IPS DF 4.7 (cell line): ENCODE measurements at regions not wholly inside any gene's neighbourhood (a gene's known extent, or its start where the extent isn't known, plus 50 kb on each side); places are given as distances from the start of the nearest gene placed in this dataset.

ENCODE experiments used
- DNase-seq: peaks from one replicate; pipeline ENCODE4 v3.0.0-alpha.2; 2013; ENCODE audit warnings: low spot score; ENCODE audit errors: extremely low read depth

DNA sequence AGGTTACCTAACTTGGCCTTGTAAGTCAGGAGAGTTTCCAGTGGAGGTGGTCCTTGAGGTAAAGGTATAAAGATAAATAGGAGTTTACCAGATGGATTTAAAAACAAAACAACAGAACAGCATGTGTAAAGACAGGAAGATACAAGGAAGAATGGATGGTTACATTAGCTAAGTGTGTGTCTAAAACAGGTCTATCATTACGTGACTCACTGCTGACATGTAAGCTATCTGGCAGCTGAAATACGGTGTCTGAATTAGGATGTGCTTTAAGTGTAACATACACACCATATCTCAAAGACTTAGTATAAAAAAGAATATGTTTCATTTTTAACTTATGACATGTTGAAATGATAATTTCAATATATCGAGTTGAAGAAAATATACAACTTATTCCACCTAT lies 405.1 kb upstream of the ADAMTSL1 start:
- DNase-seq: no peak

DNA sequence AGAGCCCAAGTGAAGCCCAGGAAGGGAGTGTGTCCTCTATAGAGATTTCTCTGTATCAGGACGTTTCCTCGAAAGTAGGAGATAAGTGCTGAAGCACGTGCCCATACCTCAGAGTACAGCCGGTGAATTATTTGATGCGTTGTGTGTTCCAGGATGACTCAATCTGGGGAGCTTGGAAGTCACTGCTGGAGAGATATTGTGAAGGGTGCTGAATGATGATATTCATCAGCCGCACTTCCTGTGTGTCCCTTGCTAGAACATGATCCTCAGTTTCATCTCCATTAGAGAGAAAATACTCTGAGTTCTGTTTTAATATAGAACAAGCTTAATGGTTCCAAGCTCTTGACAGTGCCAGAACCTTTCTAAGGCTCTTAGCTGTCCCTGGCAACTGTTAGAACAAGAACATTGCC lies 402.3 kb upstream of the ADAMTSL1 start:
- DNase-seq: no peak

- no peak for DNase-seq
Observed at GRCh38 chr9:18073002-18073401, 401.0 kb upstream of the ADAMTSL1 start.

DNA sequence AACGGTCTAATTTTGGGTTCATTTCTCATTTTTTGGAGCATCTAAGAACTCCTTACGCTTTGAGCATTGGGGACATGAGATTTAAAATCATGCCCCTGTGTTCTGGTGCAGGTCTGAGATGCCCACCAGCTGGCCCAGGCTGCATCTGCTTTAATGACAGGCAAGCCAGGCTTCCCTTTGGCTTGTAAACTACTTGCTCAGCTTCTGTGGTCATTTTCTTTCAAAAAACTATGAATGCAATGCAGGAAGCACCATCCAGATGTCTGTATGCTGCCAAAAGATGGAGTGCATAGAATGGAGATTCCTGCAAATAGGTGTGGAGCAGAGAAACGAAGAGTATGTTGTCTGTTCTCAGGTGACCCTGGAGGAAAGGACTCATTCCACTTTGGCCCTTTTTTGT lies 399.9 kb upstream of the ADAMTSL1 start:
- no peak for DNase-seq

- no peak for DNase-seq
Observed at GRCh38 chr9:18075253-18075952, 398.6 kb upstream of the ADAMTSL1 start.

GRCh38 chr9:18077941-18078678 lies 395.8 kb upstream of the ADAMTSL1 start:
- DNase-seq: no peak

GRCh38 chr9:18092138-18092537 lies 381.8 kb upstream of the ADAMTSL1 start:
- DNase-seq: no peak

GRCh38 chr9:18106006-18106560 lies 367.9 kb upstream of the ADAMTSL1 start:
- DNase-seq: no peak

DNA sequence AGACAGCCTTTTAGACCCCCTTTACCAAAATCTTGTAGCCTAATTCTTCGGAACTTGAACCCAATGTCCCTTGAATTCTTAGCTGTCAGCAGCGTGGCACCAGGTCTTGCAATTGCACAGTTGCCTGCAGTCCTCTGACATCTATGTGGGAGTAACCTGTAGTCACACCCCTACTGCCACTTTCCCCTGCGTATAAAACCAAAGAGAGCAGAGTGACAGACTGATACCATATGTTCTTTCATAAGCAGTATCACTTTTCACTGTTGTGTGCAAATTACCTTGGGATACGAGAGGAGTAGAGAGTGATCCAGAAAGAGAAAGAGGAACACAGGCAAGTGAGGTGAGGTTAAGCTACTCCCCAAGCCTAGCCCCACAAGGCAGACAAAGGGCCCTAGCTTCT lies 364.3 kb upstream of the ADAMTSL1 start:
- DNase-seq: no peak

GRCh38 chr9:18111146-18111545 lies 362.8 kb upstream of the ADAMTSL1 start:
- no peak for DNase-seq

- DNase-seq: no peak
Observed at GRCh38 chr9:18114559-18115475, 359.1 kb upstream of the ADAMTSL1 start.

DNA sequence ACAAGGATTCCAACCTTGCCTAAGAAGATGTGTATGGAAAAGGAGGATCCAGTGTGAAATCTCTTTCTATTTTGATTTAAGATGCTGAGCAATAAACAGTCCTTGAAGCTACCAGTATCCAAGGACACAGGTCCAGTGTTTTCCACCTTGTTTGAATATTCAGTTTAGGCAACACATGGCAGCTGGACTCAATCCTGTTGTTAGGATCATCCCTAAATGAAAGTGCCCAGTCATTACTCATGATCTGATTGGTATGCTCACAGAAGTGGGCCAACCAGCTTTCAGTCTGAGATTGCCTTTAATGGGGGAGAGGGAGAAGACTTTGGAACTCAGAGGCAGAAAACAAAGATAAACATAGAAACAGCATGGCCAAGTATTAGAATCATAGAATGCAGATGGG lies 355.7 kb upstream of the ADAMTSL1 start:
- no peak for DNase-seq

DNA sequence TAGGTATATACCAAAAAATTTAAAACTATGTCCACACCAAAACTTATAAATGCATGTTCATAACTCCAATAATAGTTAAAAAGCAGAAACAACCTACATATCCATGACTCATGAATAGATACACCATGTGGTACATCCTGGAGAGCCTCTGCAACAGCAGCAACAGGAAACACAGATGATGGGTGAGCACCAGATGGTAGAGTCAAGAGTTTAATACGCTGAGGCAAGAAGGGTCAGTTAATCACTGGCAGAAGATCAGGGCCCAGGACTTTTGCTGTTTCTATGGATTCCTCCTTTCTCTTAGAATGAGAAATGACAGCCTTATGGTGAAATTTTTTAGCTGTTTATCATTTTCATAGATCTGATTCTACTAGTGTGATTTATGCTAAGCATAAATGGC lies 351.8 kb upstream of the ADAMTSL1 start:
- DNase-seq: no peak

DNA sequence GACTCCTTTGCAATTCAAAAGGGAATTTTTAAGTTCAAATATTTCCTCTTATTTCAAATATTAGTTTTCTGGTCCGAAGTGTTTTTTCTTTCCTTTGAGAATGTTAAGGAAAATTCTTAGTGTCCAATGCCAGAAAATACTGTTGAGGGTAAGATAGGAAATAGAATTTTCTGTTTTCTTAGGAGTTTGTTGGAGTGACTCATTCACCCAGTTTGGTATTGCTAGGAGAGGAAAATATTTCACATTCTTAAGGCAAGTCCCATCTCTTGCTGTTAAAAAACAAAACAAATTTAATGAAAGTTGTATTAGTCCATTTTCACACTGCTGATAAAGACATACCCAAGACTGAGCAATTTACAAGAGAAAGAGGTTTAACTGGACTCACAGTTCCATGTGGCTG lies 349.2 kb upstream of the ADAMTSL1 start:
- DNase-seq: no peak

- no peak for DNase-seq
Observed at GRCh38 chr9:18126831-18127498, 347.0 kb upstream of the ADAMTSL1 start.

DNA sequence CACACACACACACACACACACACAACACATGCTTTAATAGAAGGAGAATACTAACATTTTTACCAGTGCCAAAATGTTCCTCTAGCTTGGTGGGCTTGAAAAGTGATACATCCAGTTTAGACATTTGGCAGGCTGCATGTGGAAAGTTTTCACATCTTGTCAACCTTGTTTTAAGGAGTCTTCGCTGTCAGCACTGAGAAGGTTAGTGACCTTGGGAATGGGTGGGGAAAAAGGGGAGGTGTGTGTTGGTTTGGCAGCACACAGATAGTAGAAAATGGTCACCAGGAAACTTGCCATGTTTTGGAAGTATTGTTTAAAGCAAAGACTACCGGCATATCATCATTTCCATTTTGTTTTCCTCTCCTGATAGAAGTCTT lies 346.5 kb upstream of the ADAMTSL1 start:
- DNase-seq: no peak

GRCh38 chr9:18129809-18130334 lies 344.1 kb upstream of the ADAMTSL1 start:
- no peak for DNase-seq

DNA sequence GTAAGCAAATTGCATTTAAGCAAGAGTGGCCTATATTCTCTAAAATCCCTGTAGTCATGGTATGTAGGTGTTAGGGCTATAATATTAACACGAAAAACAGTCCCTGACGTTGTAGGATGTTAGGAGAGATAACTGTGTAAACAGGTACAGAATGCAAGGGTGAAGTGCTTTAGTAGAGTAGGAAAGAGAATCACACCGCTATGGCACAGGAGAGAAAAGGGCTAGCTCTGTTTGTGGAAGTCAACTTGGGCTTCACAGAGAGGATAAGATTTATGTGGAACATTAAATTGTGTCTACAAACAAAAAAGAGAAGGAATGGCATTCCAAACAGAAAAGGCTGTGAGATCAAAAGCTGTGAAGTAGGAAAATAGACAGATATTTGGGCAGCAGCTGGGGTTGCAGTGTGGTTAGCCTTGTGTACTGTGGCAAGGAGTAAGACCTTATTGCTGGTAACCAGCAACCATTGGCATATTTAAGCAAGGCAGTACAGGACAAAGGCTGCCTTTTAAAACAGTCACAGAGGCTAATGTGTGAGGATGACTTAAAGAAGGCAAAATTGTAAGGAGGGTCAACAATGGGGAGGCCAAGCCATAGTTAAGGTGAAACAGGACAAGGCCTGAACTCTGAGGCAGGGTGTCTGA lies 337.5 kb upstream of the ADAMTSL1 start:
- DNase-seq: no peak

DNA sequence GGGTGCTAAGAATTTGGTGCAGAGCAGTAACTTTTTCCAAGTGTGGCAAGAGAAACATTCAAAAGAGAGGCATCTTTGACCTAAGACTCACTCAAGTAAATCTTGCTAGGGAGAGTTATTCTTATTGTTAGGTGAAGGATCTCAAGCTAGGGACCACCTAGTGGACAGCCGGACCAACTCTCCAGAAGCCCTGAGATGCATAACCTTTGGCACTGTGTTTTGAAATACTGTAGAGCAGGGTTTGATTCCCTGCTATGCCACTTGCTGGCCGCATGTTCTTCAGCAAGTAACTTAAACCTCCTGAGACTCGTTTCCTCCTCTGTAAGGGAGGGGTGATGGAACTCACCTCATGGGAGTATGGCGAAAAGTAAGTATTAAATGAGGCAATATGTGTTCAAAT lies 336.1 kb upstream of the ADAMTSL1 start:
- DNase-seq: no peak

DNA sequence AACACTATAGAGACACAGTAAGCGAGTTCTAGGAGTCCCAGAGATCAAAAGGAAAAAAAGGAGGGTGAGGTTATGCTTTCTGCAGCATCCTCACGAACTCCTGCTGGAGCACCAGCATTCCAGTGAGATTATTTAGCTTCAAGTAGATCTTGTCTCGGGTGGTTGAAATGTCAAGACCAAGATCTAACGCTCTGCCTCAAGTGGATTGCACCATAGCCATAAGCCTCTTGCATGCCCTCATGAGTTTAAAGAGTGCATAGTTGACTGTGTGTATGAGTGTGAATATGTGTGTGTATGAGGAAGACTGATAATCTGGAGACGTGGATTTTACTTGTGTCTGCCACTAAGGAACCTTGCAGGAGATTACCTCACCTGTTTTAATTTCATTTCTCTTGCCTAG lies 335.3 kb upstream of the ADAMTSL1 start:
- DNase-seq: no peak

DNA sequence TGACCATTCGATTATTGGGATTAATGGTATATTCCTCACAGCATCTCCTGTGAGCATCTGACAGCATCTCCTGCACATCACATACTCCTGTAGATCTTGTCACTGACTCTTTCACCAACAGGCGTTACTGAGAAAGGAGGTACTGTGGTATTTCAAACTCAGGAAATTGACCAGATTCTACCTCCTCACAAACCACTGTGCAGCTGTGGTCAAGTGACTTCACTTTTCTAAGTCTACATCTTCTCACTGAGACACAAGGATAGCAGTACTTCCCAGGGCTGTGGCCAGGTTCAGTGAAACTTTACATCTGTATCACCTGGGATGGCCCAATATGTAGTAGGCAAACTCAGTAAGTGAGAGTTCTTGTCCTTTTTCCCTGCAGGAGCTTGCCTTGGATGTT lies 332.3 kb upstream of the ADAMTSL1 start:
- no peak for DNase-seq
